GM21447 (cell line): ENCODE measurements at regions not wholly inside any gene's neighbourhood (a gene's known extent, or its start where the extent isn't known, plus 50 kb on each side); places are given as distances from the start of the nearest gene placed in this dataset.

ENCODE experiments used
- ATAC-seq: cut with Tn5 transposase; IDR thresholded peaks from one replicate; pipeline ENCODE4 v1.9.1; 2021; ENCODE audit not compliant: unreplicated experiment

DNA sequence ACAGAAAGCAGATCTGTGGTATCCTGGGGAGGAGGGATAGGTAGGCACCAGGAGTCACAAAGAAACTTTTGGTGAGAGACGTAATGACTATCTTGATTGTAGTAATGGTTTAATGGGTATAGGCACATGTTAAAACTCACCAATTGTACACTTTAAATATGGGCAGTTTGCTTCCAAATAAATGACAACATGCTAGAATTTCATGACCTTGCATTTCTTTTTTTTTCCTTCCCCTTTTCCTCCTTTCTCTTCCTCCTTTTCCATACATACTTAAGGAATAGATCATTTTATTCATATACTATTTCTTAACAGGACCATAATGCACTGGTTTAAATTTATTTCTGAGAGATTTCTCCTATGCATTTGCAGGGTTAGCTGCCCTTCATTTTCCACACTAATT is 341.8 kb downstream of the TMEM182 start:
- no peak for ATAC-seq

DNA sequence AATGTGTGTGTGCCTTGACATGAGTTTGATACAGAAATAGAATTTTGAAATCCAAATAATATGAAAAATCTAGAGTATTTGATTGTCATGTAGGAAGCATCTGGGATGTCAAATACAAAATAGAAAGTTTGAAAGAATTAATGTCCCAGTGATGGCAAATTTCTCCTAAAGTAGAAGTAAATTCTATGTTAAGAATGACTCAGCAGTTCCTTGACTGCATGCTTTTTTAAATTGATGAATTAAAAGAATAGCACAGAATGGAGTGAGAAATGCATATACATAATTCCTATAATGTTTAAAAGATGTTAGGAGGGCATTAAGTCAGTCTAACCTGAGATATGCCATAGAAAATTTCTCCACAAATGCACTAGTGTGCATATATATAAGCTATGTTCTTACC is 357.5 kb downstream of the TMEM182 start:
- ATAC-seq = no peak

DNA sequence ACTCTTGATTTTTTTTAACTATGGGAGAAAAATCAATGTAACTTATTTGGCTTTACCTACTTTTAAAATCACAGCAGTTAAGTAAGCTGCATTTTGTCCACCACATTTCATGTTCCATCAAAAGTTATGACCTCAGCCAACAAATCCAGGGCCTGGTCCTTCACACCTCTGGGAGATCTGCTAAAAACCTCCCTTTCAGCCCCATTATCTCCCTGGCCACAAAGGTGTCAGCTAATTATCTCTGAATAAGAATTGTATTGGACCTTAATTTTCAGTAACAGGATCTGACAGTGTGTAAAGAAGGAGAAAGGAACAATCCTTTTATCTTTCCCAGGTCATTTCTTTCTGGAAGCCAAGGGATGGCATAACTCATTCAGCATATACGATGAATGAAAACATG is 359.3 kb downstream of the TMEM182 start:
- no peak for ATAC-seq

DNA sequence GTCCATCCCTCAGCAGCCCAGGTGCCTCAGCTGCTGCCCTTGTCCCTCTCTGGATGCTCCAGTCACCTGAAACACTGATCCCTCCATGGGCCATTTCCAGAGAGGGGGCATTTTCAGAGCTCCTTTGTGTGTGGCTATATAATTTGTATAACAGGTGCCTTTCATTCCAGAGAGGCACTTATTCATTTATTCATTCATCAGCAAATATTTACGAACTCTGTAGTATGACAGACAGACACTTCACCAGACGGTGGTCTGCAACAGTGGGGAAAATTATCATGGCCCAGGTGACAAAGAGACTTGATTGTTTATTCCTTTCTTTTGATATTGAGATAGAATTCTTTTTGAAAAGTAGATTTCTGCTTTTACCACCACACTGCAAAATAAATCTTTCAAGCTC is 361.7 kb downstream of the TMEM182 start:
- no peak for ATAC-seq

DNA sequence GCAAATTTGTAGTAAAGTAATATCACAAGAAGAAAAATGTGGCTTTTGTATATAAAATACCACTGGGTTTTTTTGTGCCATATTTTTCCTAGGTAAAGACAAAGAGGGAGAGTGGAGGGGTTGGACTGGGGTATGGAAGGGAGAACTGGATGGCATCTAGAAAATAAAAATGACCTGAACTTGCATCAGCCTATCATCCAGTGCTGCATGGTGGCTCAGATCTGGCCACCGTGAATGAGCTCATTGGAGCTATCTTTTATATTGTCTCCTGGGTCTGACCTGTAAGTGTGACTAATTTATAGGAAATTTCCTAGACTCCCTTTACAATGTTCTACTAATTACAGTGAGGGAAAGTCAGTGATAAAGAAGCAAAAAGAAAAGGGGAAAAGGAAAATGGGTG is 369.0 kb downstream of the TMEM182 start:
- no peak for ATAC-seq

DNA sequence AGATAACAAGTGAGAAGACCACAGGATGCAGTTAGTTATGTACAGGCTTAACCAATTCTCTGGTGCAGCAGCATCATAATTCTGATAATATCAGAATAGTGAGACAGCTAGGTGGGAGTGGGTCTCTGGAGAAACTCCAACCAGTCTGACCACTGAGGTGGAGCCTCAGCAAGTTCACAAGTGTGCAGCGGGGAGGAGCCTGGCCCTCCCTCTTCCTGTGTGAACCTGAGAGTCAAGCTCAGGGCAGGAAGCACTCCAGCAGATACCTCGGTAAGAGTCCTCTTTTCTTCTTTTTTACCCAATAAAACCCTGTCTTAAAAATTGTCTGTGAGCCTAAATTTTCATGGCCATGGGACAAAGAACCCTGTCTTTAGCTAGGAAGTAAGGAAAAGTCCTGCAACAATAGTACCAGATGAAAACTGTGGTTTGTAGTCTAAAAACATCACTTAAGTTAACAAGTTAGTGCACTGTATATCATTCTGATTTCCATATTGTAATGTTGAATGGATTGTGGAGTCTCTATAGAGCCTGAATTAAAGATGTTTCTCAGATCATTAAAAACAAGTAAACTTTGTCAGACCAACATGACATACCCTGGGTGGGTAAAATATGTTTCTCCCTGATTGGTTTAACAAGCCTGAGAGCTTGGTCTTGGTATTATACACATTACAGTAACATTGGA is 370.8 kb downstream of the TMEM182 start:
- ATAC-seq = peak; percentile 72

DNA sequence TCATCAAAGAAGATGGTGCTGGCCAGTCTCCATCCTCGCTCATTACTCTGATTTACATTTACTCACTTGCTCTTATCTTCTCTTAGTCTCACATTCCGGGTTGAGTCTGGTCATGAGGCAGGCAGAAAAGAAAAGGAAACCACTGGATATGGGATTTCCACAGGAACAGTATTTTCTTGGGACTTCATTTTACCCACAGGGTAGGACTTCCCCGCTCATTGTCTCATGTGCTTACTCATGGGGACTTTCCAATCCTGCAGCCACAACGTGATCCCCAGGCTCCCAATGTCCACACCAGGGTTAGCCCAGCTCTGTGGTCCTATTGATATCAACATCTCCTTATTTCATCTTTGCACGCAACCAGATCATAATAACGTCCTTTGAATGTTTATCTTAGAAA is 373.8 kb downstream of the TMEM182 start:
- ATAC-seq = no peak

DNA sequence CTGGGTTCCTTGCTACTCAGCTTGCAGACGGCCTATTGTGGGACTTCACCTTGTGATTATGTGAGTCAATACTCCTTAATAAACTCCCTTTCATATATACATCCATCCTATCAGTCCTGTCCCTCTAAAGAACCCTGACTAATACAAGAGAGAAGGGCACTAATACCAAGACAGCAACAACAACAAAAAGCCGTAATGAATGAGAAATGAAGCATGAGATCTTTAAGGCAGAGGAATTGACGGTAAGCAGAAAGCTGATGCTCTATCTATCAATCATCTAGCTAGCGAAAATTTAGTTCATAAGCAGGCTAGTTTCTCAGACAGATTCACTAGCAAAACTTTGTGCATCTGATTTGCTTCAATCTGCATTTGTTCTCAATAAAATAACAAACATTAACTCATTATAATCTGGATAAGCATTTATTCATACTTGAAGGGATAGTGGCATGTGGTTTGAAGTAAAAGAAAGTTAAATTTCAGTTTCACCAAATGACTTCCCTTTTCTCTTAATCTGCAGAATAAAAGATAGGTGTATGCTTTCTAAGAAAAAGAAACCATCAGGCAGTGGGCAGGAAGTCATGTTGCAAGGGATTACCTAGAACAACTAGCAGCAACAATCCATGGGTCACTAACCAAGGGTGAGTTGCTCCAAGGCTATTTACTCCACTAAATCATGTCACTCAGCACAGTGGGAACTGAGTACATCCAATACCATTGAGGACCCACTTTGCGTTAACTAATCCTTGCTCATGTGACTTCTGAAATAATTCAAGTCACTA is 376.5 kb downstream of the TMEM182 start:
- no peak for ATAC-seq

DNA sequence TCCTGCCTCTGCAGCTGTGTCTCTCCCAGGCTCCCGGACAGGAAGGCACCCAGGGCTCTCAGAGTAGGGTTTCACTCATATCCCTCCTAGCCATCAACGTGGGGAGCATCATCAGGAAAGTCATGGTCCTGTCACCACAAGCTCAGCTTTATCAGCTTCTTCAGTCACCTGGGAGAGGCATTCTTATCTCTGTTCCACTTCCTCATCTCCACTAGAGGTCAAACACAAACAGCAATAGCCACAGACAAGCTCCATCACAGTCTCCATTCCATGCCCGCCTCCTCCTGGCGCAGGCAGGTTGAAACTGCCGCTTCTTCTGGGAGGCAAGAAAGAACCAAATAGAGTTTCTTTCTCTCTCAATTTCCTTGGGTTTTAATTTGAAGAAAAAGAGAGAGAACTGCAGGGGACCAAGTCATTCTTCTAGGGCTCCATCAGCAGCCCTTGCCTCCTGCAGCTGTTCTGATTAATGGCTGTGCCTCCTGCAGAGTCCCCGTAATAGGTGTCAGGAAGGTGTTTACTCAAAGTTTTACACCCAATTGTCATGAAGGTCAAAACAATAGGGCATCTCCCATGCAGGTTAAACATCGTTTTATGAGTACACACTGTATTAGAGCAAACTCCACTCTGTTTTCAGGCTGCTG is 377.9 kb downstream of the TMEM182 start:
- ATAC-seq = no peak

DNA sequence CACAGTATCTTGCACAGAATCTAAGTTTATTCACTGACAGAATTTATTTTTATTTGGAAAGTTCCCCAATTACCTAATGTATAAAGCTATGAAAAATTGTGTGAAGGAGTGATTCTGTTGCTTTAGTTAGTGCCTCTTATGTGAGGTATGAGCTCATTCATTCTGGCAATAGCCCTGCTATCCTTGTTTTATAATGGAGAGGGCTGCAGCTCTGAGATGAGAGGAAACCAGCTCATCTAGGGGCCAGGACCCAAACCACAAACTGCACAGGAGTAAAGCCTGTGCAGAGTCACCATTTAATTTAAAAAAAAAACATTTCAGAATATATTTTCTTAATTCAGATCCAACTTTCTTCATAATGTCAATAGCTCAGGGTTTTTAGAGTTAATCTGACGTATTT is 383.0 kb downstream of the TMEM182 start:
- no peak for ATAC-seq

DNA sequence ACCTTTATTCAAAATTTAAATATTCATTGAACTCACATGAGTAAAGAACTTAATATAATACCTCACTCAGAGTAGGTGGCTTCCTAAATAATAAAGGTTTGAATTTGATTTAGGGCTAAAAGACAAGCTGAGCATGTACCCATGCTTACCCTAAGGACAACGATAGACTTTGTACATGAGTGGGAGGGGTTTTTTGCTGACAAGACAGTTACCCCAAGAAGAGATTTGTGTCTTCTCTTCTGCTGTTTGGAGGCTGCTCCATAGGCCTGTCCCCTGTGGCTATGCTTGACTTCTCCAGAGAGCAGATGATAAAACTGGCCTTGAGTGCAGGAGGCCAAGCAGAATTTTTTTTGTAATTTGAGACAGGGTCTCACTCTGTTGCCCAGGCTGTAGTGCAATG is 383.9 kb downstream of the TMEM182 start:
- ATAC-seq = no peak

DNA sequence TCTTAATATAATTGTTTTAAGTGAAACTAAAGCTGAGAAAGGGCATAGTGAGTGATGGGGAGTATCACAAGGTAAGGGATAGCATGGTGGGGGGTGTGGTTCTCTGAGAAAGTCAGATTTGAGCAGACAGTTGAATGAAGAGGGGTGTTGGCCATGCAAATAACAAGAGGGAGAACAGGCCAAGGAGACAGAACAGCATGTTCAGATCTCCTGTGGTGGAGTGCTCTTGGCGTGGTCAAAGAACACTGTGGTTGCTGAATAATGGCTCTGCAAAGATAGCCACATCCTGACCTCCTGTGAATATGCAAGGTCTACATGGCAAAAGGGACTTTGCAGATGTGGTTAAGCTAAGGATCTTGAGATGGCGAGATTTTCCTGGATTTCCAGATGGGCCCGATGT is 389.2 kb downstream of the TMEM182 start:
- no peak for ATAC-seq

DNA sequence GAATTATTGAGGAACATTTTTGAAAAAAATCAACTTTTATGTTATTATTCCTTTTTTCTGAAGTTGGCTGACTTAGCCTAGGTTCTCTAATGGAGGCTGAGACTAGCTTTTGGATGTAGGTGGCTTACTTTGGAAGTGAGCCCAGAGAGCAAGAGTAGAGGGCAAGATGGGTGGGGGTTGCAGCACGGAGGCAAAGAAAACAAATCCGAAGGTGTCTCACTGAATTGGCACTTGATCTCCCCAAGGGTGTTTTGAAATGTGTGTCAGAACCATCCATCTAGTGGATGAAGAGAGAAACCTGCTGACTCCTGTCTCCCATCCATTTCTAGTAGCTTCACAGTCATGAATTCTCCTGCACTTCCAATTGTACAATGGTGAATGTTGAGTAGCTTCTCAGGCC is 390.7 kb downstream of the TMEM182 start:
- no peak for ATAC-seq

DNA sequence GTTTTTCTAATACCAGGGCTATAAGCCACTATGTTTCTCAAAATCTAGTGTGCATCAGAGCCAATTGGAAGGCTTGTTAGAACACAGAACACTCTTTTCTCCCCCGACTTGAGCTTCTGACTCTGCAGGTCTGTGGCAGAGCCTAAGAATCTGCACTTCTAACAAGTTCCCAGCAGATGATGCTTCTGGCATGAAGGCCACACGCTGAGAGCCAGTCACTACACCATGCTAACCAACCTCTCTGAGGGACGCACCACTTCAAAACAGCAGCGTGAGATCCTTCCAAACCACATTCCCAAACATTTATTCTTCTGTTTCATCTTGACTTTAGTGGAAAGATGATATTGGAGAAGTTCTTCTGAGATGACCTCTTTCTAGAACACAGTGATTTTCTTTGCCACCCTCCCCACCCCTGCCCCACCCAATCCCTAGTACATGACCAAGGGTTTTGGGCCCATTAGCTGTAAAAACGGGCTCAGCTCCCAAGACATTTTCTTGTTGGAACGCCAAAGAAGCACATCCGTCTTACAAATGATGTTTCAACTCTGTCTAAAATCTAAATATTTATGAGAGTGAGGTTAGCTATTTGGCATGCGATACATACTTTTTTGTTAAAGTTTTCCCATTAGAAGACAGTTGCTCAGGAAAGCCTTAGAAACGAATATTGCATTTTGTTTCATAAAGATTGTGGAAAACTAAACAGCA is 391.9 kb downstream of the TMEM182 start:
- ATAC-seq = no peak

DNA sequence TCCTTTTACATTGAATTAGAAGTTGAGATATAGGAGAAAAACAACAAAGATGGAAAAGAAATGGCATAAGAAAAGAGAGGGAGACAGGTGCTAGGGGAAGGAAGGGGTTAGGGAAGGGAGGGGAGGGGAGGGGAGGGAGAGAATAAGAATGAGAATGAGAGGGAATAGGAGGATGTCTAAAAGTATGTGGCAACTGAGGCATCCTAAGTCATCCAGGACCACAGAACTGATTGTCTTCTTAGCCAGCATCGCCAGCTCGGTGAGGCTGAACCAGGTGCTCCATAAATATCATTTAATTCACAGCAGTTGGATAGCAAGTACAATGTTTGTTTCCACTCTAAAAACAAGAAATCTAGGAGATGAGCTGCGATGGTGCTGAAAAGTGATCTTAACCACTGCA is 393.5 kb downstream of the TMEM182 start:
- no peak for ATAC-seq

DNA sequence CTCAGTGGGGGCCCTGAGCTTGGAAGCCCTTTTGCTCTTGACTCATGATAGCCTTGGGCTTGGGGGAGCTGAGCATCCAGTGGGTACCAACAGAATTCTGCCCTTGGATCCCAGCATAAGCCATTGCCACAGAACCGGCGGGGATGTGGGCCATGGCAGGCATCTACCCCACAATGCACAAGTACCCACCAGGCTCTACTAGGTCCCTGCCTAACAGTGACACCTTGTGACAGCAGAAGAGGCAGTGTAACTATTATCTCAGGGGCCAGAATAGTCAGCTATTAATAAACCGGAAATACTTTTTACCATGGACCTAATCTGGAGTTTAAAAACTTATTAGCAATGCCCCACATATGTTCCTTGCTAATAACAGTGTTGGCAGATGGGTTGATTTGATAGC is 397.2 kb downstream of the TMEM182 start:
- ATAC-seq = no peak

DNA sequence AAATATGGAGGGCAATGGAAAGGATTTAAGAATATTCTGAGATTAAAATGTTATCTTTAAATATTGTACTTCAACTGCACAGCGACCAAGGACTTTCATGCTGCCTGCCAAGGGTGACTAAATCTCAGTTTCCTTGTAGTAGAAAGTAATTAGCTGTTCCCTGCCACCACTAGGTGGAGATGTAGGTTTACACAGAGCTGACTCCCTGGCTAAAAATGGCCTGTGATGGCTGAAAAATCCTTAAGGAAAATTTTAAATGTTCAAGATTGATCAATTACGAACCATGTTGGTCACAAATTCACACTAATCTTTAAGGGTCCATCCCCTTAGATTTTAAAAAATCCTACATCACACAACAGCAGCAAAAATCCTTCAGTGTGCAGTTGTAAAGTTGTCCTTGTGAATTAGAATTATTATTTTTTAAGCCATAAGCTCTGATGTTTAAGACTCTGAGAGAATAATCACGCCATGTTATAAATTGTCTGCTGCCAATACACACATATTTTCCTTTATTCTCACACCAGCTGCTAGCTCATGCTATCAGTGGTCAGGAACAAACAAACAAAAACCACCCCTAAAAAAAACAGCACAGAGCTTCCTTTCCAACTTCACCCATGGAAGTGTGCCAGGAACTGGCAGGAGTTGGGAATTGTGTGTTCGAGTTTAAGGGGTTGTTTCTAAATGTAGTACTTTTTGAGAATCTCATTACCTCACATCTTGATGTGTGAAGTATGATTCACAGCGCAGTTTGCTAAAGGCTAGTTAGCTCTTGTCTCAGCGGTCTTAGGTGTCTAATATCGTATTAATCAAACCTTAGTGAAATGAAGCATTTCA is 399.8 kb downstream of the TMEM182 start:
- peak; percentile 72 for ATAC-seq

DNA sequence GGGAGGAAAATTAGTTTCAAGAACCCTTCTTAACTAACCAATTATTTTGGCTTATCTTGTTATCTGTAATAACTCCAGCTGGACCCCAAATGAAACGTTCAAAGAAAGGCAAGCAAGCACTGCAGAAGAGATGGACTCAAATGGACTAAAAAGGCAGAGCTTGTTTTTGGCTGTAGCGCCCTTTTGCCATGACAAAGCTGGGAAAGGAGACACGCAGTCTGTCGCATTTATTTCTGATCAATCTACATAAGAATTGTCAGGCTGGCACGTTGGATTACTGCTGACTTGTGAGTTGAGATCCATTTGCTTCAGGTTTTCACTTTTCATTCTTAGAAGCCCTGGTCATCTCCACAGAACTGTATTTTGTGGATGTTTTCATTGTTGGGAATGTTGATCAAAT is 402.9 kb downstream of the TMEM182 start:
- no peak for ATAC-seq

DNA sequence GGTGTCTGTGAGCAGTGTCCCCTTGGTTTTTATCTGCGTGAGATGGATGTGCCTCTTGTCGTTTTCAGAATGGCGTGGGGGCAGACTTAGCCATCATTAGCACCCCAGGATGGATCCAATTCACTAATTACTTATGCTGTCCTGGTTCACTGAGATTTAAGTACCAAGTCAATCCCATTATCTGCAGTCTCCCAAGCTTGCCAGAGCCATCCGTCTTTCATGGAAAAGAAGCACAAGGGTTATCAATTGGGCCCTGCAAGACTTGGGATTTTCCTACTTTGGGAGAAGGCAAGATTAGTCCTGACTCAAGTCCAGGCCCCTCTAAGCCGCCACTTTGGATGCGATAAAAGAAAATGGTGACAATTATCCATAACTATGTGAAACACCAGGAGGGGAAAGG is 404.0 kb downstream of the TMEM182 start:
- no peak for ATAC-seq

DNA sequence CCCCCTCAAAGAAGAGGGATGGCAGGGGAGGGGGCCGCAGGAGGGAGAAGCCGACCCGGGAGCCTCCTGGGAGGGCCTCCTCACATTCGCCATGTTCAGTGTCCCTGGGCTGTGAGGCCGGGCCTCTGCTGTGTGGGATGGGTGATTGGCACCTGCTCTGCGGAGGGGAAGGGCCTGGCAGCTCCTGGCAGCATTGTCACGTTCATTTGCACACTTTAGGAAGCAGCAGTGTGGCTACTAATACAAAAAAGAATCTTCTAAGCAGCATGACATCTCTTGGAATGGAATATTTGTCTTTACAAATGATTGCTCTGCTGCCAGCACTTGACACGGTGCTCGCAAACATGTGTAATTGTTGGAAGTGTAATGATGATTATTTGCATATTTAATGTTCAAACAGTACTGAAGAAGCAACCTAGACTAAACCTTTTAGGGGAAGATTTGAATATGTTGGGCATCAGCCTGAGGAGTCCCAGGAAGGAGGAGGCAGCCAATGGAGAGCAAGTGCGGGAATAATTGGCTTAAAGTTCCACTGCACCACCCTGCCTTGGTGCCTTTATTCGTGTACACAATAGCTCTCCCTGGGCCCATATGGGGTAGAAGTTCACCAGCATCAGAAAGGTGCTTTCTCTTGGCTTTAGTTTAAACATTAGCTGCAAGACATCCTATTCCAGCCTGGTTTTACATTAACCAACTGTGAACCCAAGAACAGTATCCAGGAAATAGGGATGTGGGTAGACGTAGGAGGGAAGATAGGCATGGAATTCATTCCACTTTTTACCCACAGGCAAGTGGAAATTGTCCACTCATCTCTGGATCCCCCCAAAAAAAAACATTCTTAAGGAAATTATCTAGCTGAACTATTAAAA is 404.9 kb downstream of the TMEM182 start:
- ATAC-seq = no peak
